Esophagus squamous epithelium (tissue), 4 donors: ENCODE measurements at regions not wholly inside any gene's neighbourhood (a gene's known extent, or its start where the extent isn't known, plus 50 kb on each side); places are given as distances from the start of the nearest gene placed in this dataset.

ENCODE experiments used
- POLR2A ChIP-seq, 4 donors: fragments of 450-650 bp; IDR thresholded peaks; one replicate each; pipeline ENCODE4 v1.6.1; 2017; ENCODE audit warnings: antibody characterized with exemption in 4 of 4, mild to moderate bottlenecking in 4 of 4, moderate library complexity in 3 of 4
- TF ChIP-seq, protein P1 (sequence below), 6 experiments: fragments of 450-650 bp in 4 of 6; fragments of 200-600 bp in 2 of 6; sonication (generic) in 2 of 6; IDR thresholded peaks; one replicate each; pipeline ENCODE4 v1.5.1; 2016 to 2019; ENCODE audit warnings: antibody characterized with exemption in 6 of 6, mild to moderate bottlenecking in 4 of 6, moderate library complexity in 4 of 6

DNA sequence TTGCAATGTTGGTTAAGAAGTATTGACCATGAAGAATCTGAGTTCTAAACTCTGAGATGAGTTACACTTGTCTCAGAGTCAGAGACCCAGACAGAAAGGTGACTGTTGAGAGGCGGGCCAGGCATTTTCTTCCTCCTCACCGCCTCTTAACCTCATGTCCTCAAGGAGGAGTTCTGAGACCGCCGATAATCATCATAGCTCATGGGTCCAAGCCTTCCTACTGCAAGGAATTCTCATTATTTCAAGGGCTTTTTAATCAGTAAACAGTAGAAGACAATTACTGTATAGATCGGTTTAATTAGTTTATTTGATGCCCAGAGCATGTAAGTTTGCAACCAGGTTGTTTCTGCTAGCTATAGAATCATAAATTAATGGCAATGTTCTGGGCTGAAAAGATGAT, 382.4 kb upstream of the MMS22L start:
- TF ChIP-seq, protein P1, sequence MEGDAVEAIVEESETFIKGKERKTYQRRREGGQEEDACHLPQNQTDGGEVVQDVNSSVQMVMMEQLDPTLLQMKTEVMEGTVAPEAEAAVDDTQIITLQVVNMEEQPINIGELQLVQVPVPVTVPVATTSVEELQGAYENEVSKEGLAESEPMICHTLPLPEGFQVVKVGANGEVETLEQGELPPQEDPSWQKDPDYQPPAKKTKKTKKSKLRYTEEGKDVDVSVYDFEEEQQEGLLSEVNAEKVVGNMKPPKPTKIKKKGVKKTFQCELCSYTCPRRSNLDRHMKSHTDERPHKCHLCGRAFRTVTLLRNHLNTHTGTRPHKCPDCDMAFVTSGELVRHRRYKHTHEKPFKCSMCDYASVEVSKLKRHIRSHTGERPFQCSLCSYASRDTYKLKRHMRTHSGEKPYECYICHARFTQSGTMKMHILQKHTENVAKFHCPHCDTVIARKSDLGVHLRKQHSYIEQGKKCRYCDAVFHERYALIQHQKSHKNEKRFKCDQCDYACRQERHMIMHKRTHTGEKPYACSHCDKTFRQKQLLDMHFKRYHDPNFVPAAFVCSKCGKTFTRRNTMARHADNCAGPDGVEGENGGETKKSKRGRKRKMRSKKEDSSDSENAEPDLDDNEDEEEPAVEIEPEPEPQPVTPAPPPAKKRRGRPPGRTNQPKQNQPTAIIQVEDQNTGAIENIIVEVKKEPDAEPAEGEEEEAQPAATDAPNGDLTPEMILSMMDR (IDR thresholded peaks at IDR 0.05): no peak
- TF ChIP-seq POLR2A (IDR thresholded peaks at IDR 0.05): no peak
